HCT116 (cell line): ENCODE measurements at regions not wholly inside any gene's neighbourhood (a gene's known extent, or its start where the extent isn't known, plus 50 kb on each side); places are given as distances from the start of the nearest gene placed in this dataset.

Source experiments
- CEBPB ChIP-seq: IDR thresholded peaks from 2 replicates; pipeline ENCODE4 v1.6.1; 2012; ENCODE audit warnings: low read depth
- CTCF ChIP-seq, 3 experiments: fragments of 200-600 bp in 1 of 3; sonication (generic) in 1 of 3; IDR thresholded peaks in 2 of 3; conservative IDR thresholded peaks in 1 of 3; 2 replicates each; pipeline ENCODE4 v1.5.1; 2012 to 2017; ENCODE audit warnings: low read depth in 2 of 3, low read length in 2 of 3, antibody characterized with exemption in 1 of 3, borderline replicate concordance in 1 of 3, control low read depth in 1 of 3, mild to moderate bottlenecking in 1 of 3, mixed read lengths in 1 of 3, mixed run types in 1 of 3, moderate library complexity in 1 of 3; ENCODE audit not compliant: insufficient read depth in 1 of 3
- EGR1 ChIP-seq: IDR thresholded peaks from 2 replicates; pipeline ENCODE4 v1.6.1; 2012; ENCODE audit warnings: low read depth
- EZH2 ChIP-seq: fragments of 200-600 bp; sonication (generic); IDR thresholded peaks from 2 replicates; pipeline ENCODE4 v1.6.1; 2017; ENCODE audit warnings: antibody characterized with exemption, mixed run types
- EZH2phosphoT487 ChIP-seq: fragments of 200-600 bp; IDR thresholded peaks from 2 replicates; pipeline ENCODE4 v1.6.1; 2018; ENCODE audit warnings: antibody characterized with exemption, borderline replicate concordance
- POLR2A ChIP-seq: IDR thresholded peaks from 2 replicates; pipeline ENCODE4 v1.7.0; 2011; ENCODE audit warnings: borderline replicate concordance; ENCODE audit not compliant: insufficient read depth, insufficient read length; ENCODE audit errors: extremely low read depth
- POLR2AphosphoS5 ChIP-seq: IDR thresholded peaks from 2 replicates; pipeline ENCODE4 v1.6.1; 2011; ENCODE audit warnings: mild to moderate bottlenecking, low read depth, low read length, moderate library complexity
- SIN3A ChIP-seq: IDR thresholded peaks from 2 replicates; pipeline ENCODE4 v1.6.1; 2012; ENCODE audit warnings: low read depth
- SP1 ChIP-seq: IDR thresholded peaks from 2 replicates; pipeline ENCODE4 v1.6.1; 2012; ENCODE audit warnings: low read depth
- YY1 ChIP-seq: IDR thresholded peaks from 2 replicates; pipeline ENCODE4 v1.6.1; 2011; ENCODE audit warnings: low read length, low read depth, moderate library complexity, mild to moderate bottlenecking; ENCODE audit not compliant: insufficient replicate concordance; ENCODE audit errors: extremely low read depth
- ZBTB33 ChIP-seq: IDR thresholded peaks from 2 replicates; pipeline ENCODE4 v1.6.1; 2011; ENCODE audit warnings: mild to moderate bottlenecking, low read length, moderate library complexity; ENCODE audit not compliant: insufficient replicate concordance; ENCODE audit errors: extremely low read depth
- TF ChIP-seq, protein P1 (sequence below): IDR thresholded peaks from 2 replicates; pipeline ENCODE4 v1.6.1; 2012; ENCODE audit warnings: low read depth
- TF ChIP-seq, protein P2 (sequence below): IDR thresholded peaks from 2 replicates; pipeline ENCODE4 v1.6.1; 2012

- TF ChIP-seq POLR2A (no peak), YY1 (no peak), CTCF (IDR thresholded peaks at IDR 0.05 in 2 of 3, conservative IDR thresholded peaks at IDR 0.05 in 1 of 3; ENCODE audit: borderline replicate concordance in 1 of 3, insufficient read depth in 1 of 3, low read depth in 2 of 3, low read length in 2 of 3) (no peak), EGR1 (no peak), POLR2AphosphoS5 (no peak), SIN3A (no peak), EZH2phosphoT487 (no peak), CEBPB (no peak), ZBTB33 (no peak), EZH2 (no peak), SP1 (no peak)
- TF ChIP-seq, protein P1, sequence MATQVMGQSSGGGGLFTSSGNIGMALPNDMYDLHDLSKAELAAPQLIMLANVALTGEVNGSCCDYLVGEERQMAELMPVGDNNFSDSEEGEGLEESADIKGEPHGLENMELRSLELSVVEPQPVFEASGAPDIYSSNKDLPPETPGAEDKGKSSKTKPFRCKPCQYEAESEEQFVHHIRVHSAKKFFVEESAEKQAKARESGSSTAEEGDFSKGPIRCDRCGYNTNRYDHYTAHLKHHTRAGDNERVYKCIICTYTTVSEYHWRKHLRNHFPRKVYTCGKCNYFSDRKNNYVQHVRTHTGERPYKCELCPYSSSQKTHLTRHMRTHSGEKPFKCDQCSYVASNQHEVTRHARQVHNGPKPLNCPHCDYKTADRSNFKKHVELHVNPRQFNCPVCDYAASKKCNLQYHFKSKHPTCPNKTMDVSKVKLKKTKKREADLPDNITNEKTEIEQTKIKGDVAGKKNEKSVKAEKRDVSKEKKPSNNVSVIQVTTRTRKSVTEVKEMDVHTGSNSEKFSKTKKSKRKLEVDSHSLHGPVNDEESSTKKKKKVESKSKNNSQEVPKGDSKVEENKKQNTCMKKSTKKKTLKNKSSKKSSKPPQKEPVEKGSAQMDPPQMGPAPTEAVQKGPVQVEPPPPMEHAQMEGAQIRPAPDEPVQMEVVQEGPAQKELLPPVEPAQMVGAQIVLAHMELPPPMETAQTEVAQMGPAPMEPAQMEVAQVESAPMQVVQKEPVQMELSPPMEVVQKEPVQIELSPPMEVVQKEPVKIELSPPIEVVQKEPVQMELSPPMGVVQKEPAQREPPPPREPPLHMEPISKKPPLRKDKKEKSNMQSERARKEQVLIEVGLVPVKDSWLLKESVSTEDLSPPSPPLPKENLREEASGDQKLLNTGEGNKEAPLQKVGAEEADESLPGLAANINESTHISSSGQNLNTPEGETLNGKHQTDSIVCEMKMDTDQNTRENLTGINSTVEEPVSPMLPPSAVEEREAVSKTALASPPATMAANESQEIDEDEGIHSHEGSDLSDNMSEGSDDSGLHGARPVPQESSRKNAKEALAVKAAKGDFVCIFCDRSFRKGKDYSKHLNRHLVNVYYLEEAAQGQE = no peak
- TF ChIP-seq, protein P2, sequence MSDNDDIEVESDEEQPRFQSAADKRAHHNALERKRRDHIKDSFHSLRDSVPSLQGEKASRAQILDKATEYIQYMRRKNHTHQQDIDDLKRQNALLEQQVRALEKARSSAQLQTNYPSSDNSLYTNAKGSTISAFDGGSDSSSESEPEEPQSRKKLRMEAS = no peak
Measured at GRCh38 chr13:47211106-47211505, 314.3 kb upstream of the HTR2A start.
